Fibroblast of pulmonary artery (primary cell): ENCODE measurements at regions not wholly inside any gene's neighbourhood (a gene's known extent, or its start where the extent isn't known, plus 50 kb on each side); places are given as distances from the start of the nearest gene placed in this dataset.
"Not testable (repeated sequence)": the region's sequence is repeated elsewhere in the genome, so short reads cannot be mapped to it uniquely, and the experiment has no call there.

Source experiments
- DNase-seq: peaks from one replicate; pipeline ENCODE4 v3.0.0-alpha.2; 2010; ENCODE audit warnings: low read depth
- H3K4me3 ChIP-seq: replicated peaks from 2 replicates; pipeline ENCODE4 v1.5.1; 2011; ENCODE audit warnings: low read depth, mild to moderate bottlenecking, control low read depth, low read length, moderate library complexity
- TF ChIP-seq, protein P1 (sequence below): IDR thresholded peaks from 2 replicates; pipeline ENCODE4 v1.5.1; 2011; ENCODE audit warnings: mild to moderate bottlenecking, control low read depth, low read length, inconsistent platforms; ENCODE audit errors: missing control alignments

DNA sequence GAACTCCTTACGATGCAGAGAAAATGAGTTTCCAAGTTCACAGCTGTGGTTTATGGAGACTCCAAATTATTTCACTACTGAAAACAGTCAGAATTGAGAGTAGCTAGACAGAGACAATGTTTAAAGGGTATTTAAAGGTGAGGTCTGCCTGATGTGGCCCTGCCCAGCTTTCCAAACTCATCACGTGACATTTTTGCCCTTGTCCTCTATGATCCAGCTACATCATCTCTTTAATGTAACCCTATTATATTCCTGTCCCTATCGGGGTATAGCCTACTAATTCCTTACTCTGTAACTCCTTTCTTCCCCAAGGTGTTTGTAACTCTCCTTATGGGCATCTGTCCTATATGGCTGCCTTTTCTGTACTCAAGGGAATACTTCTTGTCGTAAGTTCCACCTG is 297.2 kb downstream of the GRXCR1 start:
- DNase-seq: no peak
- no peak overlapping the region for H3K4me3 ChIP-seq
- TF ChIP-seq, protein P1, sequence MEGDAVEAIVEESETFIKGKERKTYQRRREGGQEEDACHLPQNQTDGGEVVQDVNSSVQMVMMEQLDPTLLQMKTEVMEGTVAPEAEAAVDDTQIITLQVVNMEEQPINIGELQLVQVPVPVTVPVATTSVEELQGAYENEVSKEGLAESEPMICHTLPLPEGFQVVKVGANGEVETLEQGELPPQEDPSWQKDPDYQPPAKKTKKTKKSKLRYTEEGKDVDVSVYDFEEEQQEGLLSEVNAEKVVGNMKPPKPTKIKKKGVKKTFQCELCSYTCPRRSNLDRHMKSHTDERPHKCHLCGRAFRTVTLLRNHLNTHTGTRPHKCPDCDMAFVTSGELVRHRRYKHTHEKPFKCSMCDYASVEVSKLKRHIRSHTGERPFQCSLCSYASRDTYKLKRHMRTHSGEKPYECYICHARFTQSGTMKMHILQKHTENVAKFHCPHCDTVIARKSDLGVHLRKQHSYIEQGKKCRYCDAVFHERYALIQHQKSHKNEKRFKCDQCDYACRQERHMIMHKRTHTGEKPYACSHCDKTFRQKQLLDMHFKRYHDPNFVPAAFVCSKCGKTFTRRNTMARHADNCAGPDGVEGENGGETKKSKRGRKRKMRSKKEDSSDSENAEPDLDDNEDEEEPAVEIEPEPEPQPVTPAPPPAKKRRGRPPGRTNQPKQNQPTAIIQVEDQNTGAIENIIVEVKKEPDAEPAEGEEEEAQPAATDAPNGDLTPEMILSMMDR: no peak

GRCh38 chr4:43212576-43212975 is 320.1 kb downstream of the GRXCR1 start:
- DNase-seq, H3K4me3 ChIP-seq: not testable (repeated sequence)

DNA sequence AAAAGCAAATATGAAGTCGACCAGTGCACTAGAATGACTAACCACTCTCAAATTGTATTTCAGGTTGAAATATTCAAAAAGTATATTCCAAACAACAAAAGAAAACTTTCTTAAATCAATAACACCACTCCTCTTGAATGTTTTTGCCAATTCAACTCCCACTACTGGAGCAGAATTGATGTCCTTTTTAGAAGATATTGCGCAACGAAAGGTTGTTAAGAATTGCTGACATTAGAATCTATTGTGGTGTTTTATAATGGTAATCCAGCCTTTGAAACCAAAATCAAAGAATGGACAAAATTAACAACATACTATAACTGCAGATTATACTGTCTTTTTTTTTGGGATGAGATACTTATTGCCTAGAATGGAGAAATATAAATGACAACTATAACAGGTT is 331.3 kb downstream of the GRXCR1 start:
- TF ChIP-seq, protein P1: no peak
- peak; percentile 23 for DNase-seq
- no peak overlapping the region for H3K4me3 ChIP-seq

GRCh38 chr4:43224559-43224958 is 332.0 kb downstream of the GRXCR1 start:
- no peak overlapping the region for H3K4me3 ChIP-seq
- peak; percentile 64 for DNase-seq
- TF ChIP-seq, protein P1: no peak

- H3K4me3 ChIP-seq: no peak overlapping the region
- TF ChIP-seq, protein P1: no peak
- DNase-seq: no peak
Measured at GRCh38 chr4:43233321-43233720, 340.8 kb downstream of the GRXCR1 start.

DNA sequence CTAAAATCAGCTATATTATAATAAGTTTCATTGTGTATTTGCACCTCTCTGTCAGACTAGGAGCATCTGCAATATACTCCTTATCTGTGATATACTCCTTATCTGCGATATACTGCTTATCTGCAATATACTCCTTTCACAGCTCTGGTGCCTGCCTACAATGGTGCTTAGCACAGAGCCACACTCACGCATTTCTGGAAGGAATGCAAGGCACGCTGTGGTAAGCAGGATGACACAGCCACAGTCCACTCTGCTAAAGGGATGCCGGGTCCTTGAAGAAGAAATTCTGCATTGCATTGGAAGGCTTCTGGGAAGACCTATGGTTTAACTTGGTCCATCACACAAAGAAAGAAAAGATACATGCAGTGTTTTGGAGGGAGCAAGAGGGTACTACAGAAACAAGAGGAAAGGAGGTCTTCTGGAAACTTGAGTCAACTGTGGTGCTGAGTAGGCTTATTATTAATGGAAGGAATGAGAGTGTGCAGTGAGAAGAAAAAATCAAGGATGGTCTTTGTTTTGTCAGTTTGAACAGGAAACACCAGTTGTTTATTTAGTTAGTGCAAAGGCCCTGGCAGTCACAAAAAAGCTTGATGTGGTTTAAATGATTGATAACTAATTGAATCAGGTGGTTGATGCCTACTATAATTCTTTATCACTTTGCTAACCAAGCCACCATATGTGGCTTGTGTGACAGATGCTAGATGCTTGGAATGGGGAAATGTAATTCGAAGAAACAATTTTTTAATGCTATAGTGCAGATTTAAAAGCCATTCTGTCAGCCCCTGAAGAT is 342.3 kb downstream of the GRXCR1 start:
- DNase-seq: peak; percentile 54
- TF ChIP-seq, protein P1: no peak
- H3K4me3 ChIP-seq: no peak overlapping the region

- TF ChIP-seq, protein P1: no peak
- DNase-seq: no peak
- H3K4me3 ChIP-seq: no peak overlapping the region
Measured at GRCh38 chr4:43238008-43238407, 345.5 kb downstream of the GRXCR1 start.
